Ovary (tissue), 7 donors: ENCODE measurements at regions not wholly inside any gene's neighbourhood (a gene's known extent, or its start where the extent isn't known, plus 50 kb on each side); places are given as distances from the start of the nearest gene placed in this dataset.

Source experiments
- DNase-seq, 5 donors: peaks; one replicate each; pipeline ENCODE4 v3.0.0-alpha.2; 2019 to 2020
- H3K27ac ChIP-seq, 2 donors: fragments of 200-600 bp; one replicate each; pipeline versions ENCODE4 v1.5.1 to v1.8.0; 2019 to 2022
- H3K27me3 ChIP-seq: fragments of 200-600 bp; one replicate; pipeline ENCODE4 v1.8.0; 2022
- H3K36me3 ChIP-seq: fragments of 200-600 bp; sonication (generic); one replicate; pipeline ENCODE4 v1.5.1; 2019
- H3K4me1 ChIP-seq: one replicate; pipeline ENCODE4 v1.8.1; 2013; ENCODE audit warnings: mild to moderate bottlenecking, moderate library complexity; ENCODE audit not compliant: insufficient read depth
- H3K4me3 ChIP-seq: fragments of 200-600 bp; sonication (generic); one replicate; pipeline ENCODE4 v1.5.1; 2017
- H3K9me3 ChIP-seq, 2 donors: fragments of 200-600 bp in 1 of 2; sonication (generic) in 1 of 2; one replicate each; pipeline versions ENCODE4 v1.5.1 to v1.8.1; 2013 to 2019; ENCODE audit warnings: mild to moderate bottlenecking in 1 of 2, moderate library complexity in 1 of 2
- EP300 ChIP-seq: sonication (generic); formaldehyde crosslinking; IDR thresholded peaks from one replicate; pipeline ENCODE4 v1.6.1; 2017; ENCODE audit warnings: antibody characterized with exemption
- POLR2A ChIP-seq: fragments of 450-650 bp; IDR thresholded peaks from one replicate; pipeline ENCODE4 v1.6.1; 2017; ENCODE audit warnings: antibody characterized with exemption, mild to moderate bottlenecking, moderate library complexity
- WGBS, 3 donors: extraction: QIAGEN DNeasy Blood & Tissue Kit in 1 of 3; methylation state at CpG; one replicate each; pipeline versions ENCODE4 v1.1.5 to v1.1.7; 2013 to 2017; 5-methylcytosine and 5-hydroxymethylcytosine counted together
- intact Hi-C, 4 donors: fragments of 100-400 bp; cut with DNase I; formaldehyde crosslinking; loops; one replicate each; pipeline versions ENCODE4 v1.11.0 to v1.15.1; 2022 to 2023
- TF ChIP-seq, protein P1 (sequence below), 3 donors: fragments of 450-650 bp in 2 of 3; fragments of 200-600 bp in 1 of 3; IDR thresholded peaks; one replicate each; pipeline versions ENCODE4 v1.5.1 to v1.8.0; 2016 to 2022; ENCODE audit warnings: antibody characterized with exemption in 3 of 3, mild to moderate bottlenecking in 1 of 3
- donor health status: DM: no; HTN: no; CAD: no; lungs with moderate emphysema.
- donor health status: DM: no; HTN: no; CAD: no.
- donor health status: Bipolar disorder and iron deficiency.
- donor health status: DM: no; HTN: no; CAD: no.
- donor health status: DM: yes; HTN: yes; CAD: no.

DNA sequence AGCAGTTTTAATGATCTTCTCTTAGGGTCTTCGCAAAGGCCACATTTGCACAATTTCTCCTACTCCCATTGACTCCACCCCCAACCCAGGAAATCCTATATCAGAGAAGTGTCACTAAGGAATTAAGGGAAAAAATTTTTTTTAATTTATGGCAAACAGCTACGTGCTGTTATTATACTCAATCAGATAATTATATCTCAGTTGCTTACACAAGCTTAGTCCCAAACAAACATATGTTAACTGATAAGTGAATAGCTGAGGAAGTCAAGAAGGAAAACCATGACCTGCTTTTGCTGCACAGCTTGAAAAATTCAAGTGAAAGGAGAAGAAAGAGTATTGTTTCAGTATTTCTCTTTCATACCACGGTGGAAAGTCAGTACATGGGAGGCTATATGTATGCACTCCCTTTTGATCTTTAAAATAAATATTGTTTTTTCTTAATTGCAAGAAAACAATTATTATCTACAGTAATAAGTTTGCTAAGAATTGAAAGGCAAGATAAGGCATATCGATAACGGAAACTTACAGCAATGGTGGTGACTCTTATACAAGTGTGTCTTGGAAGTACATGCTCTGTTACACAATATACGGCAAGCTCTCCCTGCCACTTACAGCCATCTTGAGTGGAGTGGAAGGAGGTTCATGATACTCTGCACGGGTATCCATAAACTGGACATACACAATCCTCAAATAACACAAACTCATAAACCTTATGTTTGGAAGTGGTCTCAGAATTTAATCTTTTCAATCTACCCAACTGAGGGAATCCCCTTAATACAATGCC, 167.9 kb upstream of the FREM1 start:
- TF ChIP-seq, protein P1, sequence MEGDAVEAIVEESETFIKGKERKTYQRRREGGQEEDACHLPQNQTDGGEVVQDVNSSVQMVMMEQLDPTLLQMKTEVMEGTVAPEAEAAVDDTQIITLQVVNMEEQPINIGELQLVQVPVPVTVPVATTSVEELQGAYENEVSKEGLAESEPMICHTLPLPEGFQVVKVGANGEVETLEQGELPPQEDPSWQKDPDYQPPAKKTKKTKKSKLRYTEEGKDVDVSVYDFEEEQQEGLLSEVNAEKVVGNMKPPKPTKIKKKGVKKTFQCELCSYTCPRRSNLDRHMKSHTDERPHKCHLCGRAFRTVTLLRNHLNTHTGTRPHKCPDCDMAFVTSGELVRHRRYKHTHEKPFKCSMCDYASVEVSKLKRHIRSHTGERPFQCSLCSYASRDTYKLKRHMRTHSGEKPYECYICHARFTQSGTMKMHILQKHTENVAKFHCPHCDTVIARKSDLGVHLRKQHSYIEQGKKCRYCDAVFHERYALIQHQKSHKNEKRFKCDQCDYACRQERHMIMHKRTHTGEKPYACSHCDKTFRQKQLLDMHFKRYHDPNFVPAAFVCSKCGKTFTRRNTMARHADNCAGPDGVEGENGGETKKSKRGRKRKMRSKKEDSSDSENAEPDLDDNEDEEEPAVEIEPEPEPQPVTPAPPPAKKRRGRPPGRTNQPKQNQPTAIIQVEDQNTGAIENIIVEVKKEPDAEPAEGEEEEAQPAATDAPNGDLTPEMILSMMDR (IDR thresholded peaks at IDR 0.05): no peak
- TF ChIP-seq POLR2A (no peak), EP300 (no peak)
- no peaks in the 10 kb centered on the region for H3K9me3 ChIP-seq
- no peak for DNase-seq
- no peak overlapping the region for H3K4me3 ChIP-seq
- 55 to 65% (median 57%) methylated on average over 7 of the region's 7 CpGs for WGBS, 3 donors
- no peaks in the 10 kb centered on the region for H3K27me3 ChIP-seq
- H3K4me1 ChIP-seq: no peaks in the 10 kb centered on the region
- H3K27ac ChIP-seq: no peak overlapping the region
- H3K36me3 ChIP-seq: no peaks in the 10 kb centered on the region
- intact Hi-C loops: no loop called here

DNA sequence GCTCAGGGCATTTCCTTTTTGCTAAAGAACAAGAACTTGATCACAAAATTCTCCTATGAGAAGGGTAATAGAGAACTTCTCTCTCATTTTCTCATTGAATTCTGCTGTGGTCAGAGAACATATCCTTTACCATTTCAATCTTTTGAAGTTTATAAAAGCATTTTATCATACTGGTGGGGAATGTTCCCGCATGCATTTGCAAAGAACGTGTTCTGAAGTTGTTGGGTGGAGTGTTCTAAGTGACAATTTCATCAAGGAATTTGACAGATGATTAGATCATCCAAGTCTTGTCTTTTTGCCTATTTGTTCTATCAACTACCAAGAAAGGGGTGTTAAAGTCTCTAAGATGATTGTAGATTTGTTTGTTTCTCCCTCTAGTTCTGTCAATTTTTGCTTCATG, 163.4 kb upstream of the FREM1 start:
- H3K36me3 ChIP-seq: no peaks in the 10 kb centered on the region
- no peak overlapping the region for H3K4me3 ChIP-seq
- H3K4me1 ChIP-seq: no peaks in the 10 kb centered on the region
- 93 to 94% (median 93%) methylated on average over 2 of the region's 2 CpGs for WGBS, 3 donors
- no peaks in the 10 kb centered on the region for H3K27me3 ChIP-seq
- H3K9me3 ChIP-seq: no peaks in the 10 kb centered on the region
- DNase-seq: no peak
- H3K27ac ChIP-seq: no peak overlapping the region
- TF ChIP-seq EP300: no peak
- TF ChIP-seq POLR2A: no peak
- TF ChIP-seq, protein P1 (IDR thresholded peaks at IDR 0.05): no peak
- intact Hi-C loops: no loop called here

DNA sequence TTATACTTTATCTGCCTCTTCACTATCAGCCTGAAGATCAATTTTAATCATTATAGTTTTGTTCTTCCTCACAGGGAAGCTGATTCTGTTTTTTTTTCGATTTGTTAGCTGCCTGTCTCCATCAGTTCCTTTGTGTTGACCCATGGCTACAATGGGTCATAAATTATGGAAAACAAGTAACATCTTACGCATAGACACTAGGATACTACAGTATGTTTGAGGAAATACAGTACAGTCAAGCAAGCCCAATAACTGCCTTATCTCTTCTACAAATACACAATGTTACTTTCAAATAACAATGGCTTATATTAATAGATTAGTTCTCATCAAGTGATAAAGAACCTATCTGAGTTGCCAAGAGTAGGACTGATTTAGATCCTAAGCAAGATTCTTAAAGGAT, 160.5 kb upstream of the FREM1 start:
- WGBS, 3 donors: 72 to 80% (median 74%) methylated on average over 2 of the region's 2 CpGs
- Histone ChIP-seq H3K27me3 (no peaks in the 10 kb centered on the region), H3K36me3 (no peaks in the 10 kb centered on the region), H3K9me3 (no peaks in the 10 kb centered on the region), H3K4me3 (no peak overlapping the region), H3K27ac (no peak overlapping the region), H3K4me1 (no peaks in the 10 kb centered on the region)
- TF ChIP-seq POLR2A (no peak), EP300 (no peak)
- TF ChIP-seq, protein P1 (IDR thresholded peaks at IDR 0.05): no peak
- intact Hi-C loops: no loop called here
- DNase-seq: no peak

DNA sequence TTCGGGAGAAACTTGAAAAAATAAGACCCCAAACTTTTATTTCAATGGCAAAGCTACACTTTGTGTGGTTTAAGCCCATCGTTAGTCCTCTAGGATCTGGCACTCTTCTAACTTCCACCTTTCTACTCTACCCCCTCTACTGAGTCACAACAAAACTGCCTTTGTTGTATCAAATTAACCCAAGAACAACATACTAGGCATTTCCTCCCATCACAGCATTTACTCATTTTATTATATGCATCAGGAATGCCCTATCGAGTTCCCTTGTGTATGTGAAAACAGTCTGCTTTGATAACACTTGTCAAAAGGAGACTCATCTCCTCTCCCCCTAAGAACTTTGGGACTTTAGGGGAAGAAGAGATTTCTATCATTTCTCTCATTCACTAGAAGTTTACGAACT, 158.9 kb upstream of the FREM1 start:
- Histone ChIP-seq H3K4me1 (no peaks in the 10 kb centered on the region), H3K4me3 (no peak overlapping the region), H3K36me3 (no peaks in the 10 kb centered on the region), H3K27me3 (no peaks in the 10 kb centered on the region), H3K9me3 (no peaks in the 10 kb centered on the region), H3K27ac (no peak overlapping the region)
- TF ChIP-seq POLR2A (no peak), EP300 (no peak)
- TF ChIP-seq, protein P1 (IDR thresholded peaks at IDR 0.05): no peak
- DNase-seq: no peak
- intact Hi-C loops: no loop called here
- WGBS, 3 donors: 79 to 84% (median 82%) methylated on average over 4 of the region's 4 CpGs
